Stomach (tissue), 8 donors: ENCODE measurements at regions not wholly inside any gene's neighbourhood (a gene's known extent, or its start where the extent isn't known, plus 50 kb on each side); places are given as distances from the start of the nearest gene placed in this dataset.

ENCODE experiments used
- DNase-seq, 2 donors: peaks; one replicate each; pipeline versions ENCODE4 v3.0.0 to v3.0.0-alpha.2; 2013 to 2019
- H3K27ac ChIP-seq, 5 donors: fragments of 200-600 bp in 4 of 5; sonication (generic) in 4 of 5; one replicate each; pipeline ENCODE4 v1.5.1; 2013 to 2019; ENCODE audit warnings: mild to moderate bottlenecking in 1 of 5, moderate library complexity in 1 of 5
- H3K27me3 ChIP-seq, 3 donors: fragments of 200-600 bp; sonication (generic); one replicate each; pipeline ENCODE4 v1.5.1; 2017 to 2019; ENCODE audit warnings: mixed run types in 1 of 3
- H3K36me3 ChIP-seq, 4 donors: fragments of 200-600 bp; sonication (generic); 1 replicate in 3 of 4; 2 replicates in 1 of 4; pipeline ENCODE4 v1.5.1; 2016 to 2019
- H3K4me1 ChIP-seq, 4 donors: fragments of 200-600 bp; sonication (generic); one replicate each; pipeline ENCODE4 v1.5.1; 2016 to 2019
- H3K4me3 ChIP-seq, 4 donors: fragments of 200-600 bp; sonication (generic) in 3 of 4; one replicate each; pipeline ENCODE4 v1.5.1; 2016 to 2019; ENCODE audit warnings: mild to moderate bottlenecking in 1 of 4
- H3K9me3 ChIP-seq, 4 donors: fragments of 200-600 bp; sonication (generic); one replicate each; pipeline ENCODE4 v1.5.1; 2016 to 2019
- EP300 ChIP-seq: sonication (generic); formaldehyde crosslinking; IDR thresholded peaks from one replicate; pipeline ENCODE4 v1.6.1; 2017; ENCODE audit warnings: antibody characterized with exemption
- POLR2A ChIP-seq, 4 donors: fragments of 450-650 bp; IDR thresholded peaks; one replicate each; pipeline ENCODE4 v1.6.1; 2016; ENCODE audit warnings: antibody characterized with exemption in 4 of 4, control low read depth in 2 of 4, mild to moderate bottlenecking in 1 of 4, moderate library complexity in 1 of 4
- POLR2AphosphoS5 ChIP-seq, 3 donors: sonication (generic); formaldehyde crosslinking; IDR thresholded peaks; one replicate each; pipeline ENCODE4 v1.6.1; 2016; ENCODE audit warnings: antibody characterized with exemption in 3 of 3
- WGBS, 5 donors: extraction: QIAGEN DNeasy Blood & Tissue Kit in 3 of 5; methylation state at CpG; one replicate each; pipeline versions ENCODE4 v1.1.5 to v1.1.7; 2013 to 2018; 5-methylcytosine and 5-hydroxymethylcytosine counted together
- intact Hi-C: fragments of 100-400 bp; cut with DNase I; formaldehyde crosslinking; loops from one replicate; pipeline ENCODE4 v1.15.1; 2023; ENCODE audit warnings: low total_unique reads
- TF ChIP-seq, protein P1 (sequence below), 7 experiments: fragments of 450-650 bp in 4 of 7; fragments of 200-600 bp in 3 of 7; sonication (generic) in 3 of 7; IDR thresholded peaks; one replicate each; pipeline ENCODE4 v1.5.1; 2016 to 2019; ENCODE audit warnings: antibody characterized with exemption in 7 of 7, control low read depth in 2 of 7, mild to moderate bottlenecking in 1 of 7
- donor health status: healthy with polysubstance abuse.
- donor health status: Bipolar disorder and iron deficiency.
- donor health status: healthy.

DNA sequence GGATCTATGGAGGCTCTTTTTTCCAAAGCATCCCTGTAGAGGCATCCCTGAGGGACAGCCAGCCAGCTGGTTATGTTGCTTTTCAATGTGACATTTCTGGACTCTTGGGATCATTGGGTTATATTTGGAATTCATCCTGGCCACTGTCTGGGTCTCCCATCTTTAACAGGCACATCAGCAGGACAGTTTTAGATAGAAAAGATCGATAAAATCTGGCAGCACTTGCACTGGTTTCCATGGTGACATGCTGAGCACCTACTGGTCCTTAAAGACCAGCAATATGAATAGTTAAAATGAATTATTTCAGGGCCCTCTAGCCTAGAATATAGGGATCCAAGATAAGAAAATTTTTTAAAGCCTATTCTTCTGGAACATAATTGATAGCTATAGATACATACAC, 151.6 kb downstream of the KDR start:
- 80 to 86% (median 83%) methylated on average over 1 of the region's 1 CpG for WGBS, 5 donors
- intact Hi-C loops = loop anchor here (10.0 kb wide), 1 partner anchor 341 kb away; no protein-coding TSS in a partner anchor

DNA sequence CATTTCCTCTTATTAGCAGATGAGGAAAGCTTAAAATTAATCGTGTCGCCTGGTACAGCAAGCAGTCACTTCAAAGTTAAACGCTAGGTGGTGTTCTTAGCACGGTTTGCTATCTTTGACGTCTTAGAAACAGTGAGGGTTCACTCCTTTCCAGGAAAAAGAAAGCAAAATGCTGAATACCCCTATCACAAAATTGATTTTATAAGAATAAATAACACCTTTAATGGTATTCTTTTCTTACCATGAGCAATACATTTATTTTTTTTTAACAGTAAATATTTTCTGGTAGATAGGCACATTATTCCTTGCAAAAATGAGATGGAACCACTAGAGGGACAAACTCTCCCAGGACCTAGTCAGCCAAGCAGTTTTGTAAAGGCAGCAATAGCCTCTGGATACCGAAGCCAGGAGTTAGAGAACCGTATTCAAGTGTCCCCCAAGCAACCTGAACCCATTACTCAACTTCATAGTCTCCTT, 153.9 kb downstream of the KDR start:
- TF ChIP-seq EP300 (no peak), POLR2A (IDR thresholded peaks at IDR 0.05) (no peak)
- TF ChIP-seq, protein P1, sequence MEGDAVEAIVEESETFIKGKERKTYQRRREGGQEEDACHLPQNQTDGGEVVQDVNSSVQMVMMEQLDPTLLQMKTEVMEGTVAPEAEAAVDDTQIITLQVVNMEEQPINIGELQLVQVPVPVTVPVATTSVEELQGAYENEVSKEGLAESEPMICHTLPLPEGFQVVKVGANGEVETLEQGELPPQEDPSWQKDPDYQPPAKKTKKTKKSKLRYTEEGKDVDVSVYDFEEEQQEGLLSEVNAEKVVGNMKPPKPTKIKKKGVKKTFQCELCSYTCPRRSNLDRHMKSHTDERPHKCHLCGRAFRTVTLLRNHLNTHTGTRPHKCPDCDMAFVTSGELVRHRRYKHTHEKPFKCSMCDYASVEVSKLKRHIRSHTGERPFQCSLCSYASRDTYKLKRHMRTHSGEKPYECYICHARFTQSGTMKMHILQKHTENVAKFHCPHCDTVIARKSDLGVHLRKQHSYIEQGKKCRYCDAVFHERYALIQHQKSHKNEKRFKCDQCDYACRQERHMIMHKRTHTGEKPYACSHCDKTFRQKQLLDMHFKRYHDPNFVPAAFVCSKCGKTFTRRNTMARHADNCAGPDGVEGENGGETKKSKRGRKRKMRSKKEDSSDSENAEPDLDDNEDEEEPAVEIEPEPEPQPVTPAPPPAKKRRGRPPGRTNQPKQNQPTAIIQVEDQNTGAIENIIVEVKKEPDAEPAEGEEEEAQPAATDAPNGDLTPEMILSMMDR (IDR thresholded peaks at IDR 0.05) = peak in 5 of 7 experiments; percentile 34 to 73 (median 66)
- Histone ChIP-seq H3K4me1 (no peaks in the 10 kb centered on the region), H3K4me3 (no peak overlapping the region), H3K27ac (no peak overlapping the region), H3K36me3 (no peaks in the 10 kb centered on the region), H3K27me3 (no peaks in the 10 kb centered on the region), H3K9me3 (no peaks in the 10 kb centered on the region)
- DNase-seq = peak in 1 of 2 donors; percentile 76
- intact Hi-C loops = loop anchor here (10.0 kb wide), 1 partner anchor 343 kb away; no protein-coding TSS in a partner anchor
- 4 to 8% (median 5%) methylated on average over 7 of the region's 7 CpGs for WGBS, 5 donors

More for the DNA sequence above, 151.6 kb downstream of the KDR start:
- no peak overlapping the region for H3K27ac ChIP-seq
- H3K9me3 ChIP-seq = no peaks in the 10 kb centered on the region
- no peak overlapping the region for H3K4me3 ChIP-seq
- no peaks in the 10 kb centered on the region for H3K36me3 ChIP-seq
- no peak for DNase-seq
- H3K27me3 ChIP-seq = no peaks in the 10 kb centered on the region
- no peak for TF ChIP-seq POLR2AphosphoS5 (IDR thresholded peaks at IDR 0.05)
- no peak for TF ChIP-seq POLR2A (IDR thresholded peaks at IDR 0.05)
- TF ChIP-seq EP300 = no peak
- TF ChIP-seq, protein P1 (IDR thresholded peaks at IDR 0.05) = no peak
- H3K4me1 ChIP-seq = no peaks in the 10 kb centered on the region

DNA sequence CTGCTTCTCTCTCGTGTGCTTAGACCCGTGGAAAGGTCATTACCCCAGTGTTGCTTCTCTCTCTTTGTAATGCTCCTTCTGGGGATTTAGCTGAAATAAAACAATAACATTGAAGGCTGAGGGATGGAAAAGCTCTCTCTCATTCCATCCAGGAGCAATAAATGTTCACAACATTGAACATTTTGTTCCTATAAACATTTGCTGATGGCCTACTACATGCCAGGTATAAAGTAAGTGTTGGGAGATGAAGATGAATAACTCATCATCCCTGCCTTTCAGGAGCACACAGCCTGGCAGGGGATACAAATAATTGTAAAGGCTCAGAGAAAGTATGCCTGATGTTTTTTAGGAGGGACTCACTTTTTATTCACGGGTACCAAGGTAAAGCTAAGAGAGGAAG, 158.1 kb downstream of the KDR start:
- Histone ChIP-seq H3K36me3 (no peaks in the 10 kb centered on the region), H3K9me3 (no peaks in the 10 kb centered on the region), H3K27ac (no peak overlapping the region), H3K4me3 (no peak overlapping the region), H3K27me3 (no peaks in the 10 kb centered on the region), H3K4me1 (no peaks in the 10 kb centered on the region)
- WGBS, 5 donors = 52 to 72% (median 64%) methylated on average over 3 of the region's 3 CpGs
- TF ChIP-seq EP300 = no peak
- TF ChIP-seq POLR2A (IDR thresholded peaks at IDR 0.05) = no peak
- TF ChIP-seq, protein P1 (IDR thresholded peaks at IDR 0.05) = no peak
- no peak for TF ChIP-seq POLR2AphosphoS5 (IDR thresholded peaks at IDR 0.05)
- intact Hi-C loops = loop anchor here (10.0 kb wide), 1 partner anchor 652 kb away; no protein-coding TSS in a partner anchor
- no peak for DNase-seq

DNA sequence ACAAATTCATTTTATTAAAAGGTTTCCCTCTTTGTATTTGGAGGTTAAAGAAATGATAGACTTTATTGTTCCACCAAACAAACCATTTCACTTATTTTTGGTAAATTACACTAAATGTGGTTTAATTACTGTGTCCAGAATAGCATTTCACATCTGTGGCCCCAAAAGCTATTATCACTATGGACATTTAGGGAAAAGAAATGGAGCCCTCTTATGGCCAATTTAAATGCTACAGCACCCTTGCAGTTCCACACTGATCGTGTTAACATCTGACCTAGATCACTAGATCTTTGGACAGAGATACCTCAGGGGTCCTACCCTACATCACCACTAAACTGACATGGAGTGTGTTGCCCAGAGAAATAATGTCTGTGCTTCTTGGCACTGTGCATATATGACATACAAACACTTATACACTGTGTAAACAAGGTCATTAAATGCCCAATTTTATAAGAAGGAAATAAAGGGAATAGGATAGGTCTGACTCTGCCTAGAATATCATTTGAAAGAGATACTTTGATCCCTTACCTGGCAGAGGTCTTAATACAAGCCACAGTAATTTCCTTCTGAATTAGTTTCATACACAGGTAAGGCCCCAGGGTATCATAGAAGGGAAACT, 163.9 kb downstream of the KDR start:
- intact Hi-C loops = loop anchor here (10.0 kb wide), 1 partner anchor 647 kb away; no protein-coding TSS in a partner anchor
- Histone ChIP-seq H3K27ac (no peak overlapping the region), H3K9me3 (no peaks in the 10 kb centered on the region), H3K27me3 (no peaks in the 10 kb centered on the region), H3K36me3 (no peaks in the 10 kb centered on the region), H3K4me3 (no peak overlapping the region), H3K4me1 (no peaks in the 10 kb centered on the region)
- 0 to 13% (median 0%) methylated on average over 1 of the region's 1 CpG for WGBS, 5 donors
- peak in 1 of 2 donors; percentile 52 for DNase-seq
- TF ChIP-seq, protein P1 (IDR thresholded peaks at IDR 0.05) = peak in 4 of 7 experiments; percentile 6 to 46 (median 28)
- TF ChIP-seq POLR2A (IDR thresholded peaks at IDR 0.05) = no peak
